ENCODE measurements at regions not wholly inside any gene's neighbourhood (a gene's known extent, or its start where the extent isn't known, plus 50 kb on each side); places are given as distances from the start of the nearest gene placed in this dataset.

GRCh38 chr4:13268165-13268564 is 216.0 kb downstream of the RAB28 start:
- DNase-seq, result no peak
- intact Hi-C loops (cut with DNase I), result no loop called here
- TF ChIP-seq POLR2A (IDR thresholded peaks at IDR 0.05), result no peak
- no peak for TF ChIP-seq CTCF (IDR thresholded peaks at IDR 0.05)
- WGBS, 4 donors, result 75 to 87% (median 86%) methylated on average over 4 of the region's 4 CpGs
- Histone ChIP-seq H3K27me3 (no peaks in the 10 kb centered on the region), H3K9me3 (replicated peaks in 1 of 3) (peaks cover 0 to 4% (median 0%) of the 10 kb centered on the region in 3 donors), H3K36me3 (replicated peaks in 1 of 2) (no peaks in the 10 kb centered on the region), H3K4me1 (replicated peaks in 1 of 2) (no peaks in the 10 kb centered on the region), H3K27ac (no peak overlapping the region), H3K4me3 (no peak overlapping the region)

GRCh38 chr4:13267091-13267490 is 217.0 kb downstream of the RAB28 start:
- Histone ChIP-seq H3K27me3 (no peaks in the 10 kb centered on the region), H3K4me1 (replicated peaks in 1 of 2) (no peaks in the 10 kb centered on the region), H3K4me3 (no peak overlapping the region), H3K9me3 (replicated peaks in 1 of 3) (peaks cover 0 to 4% (median 0%) of the 10 kb centered on the region in 3 donors), H3K36me3 (replicated peaks in 1 of 2) (no peaks in the 10 kb centered on the region), H3K27ac (no peak overlapping the region)
- 72 to 76% (median 75%) methylated on average over 2 of the region's 2 CpGs for WGBS, 4 donors
- TF ChIP-seq POLR2A (IDR thresholded peaks at IDR 0.05) (no peak), CTCF (IDR thresholded peaks at IDR 0.05) (no peak)
- no peak for DNase-seq
- intact Hi-C loops (cut with DNase I), result no loop called here

- Histone ChIP-seq H3K27me3 (no peaks in the 10 kb centered on the region), H3K27ac (no peak overlapping the region), H3K36me3 (replicated peaks in 1 of 2) (no peaks in the 10 kb centered on the region), H3K9me3 (replicated peaks in 1 of 3) (peaks cover 0 to 4% (median 0%) of the 10 kb centered on the region in 3 donors), H3K4me3 (no peak overlapping the region), H3K4me1 (replicated peaks in 1 of 2) (no peaks in the 10 kb centered on the region)
- intact Hi-C loops (cut with DNase I), result no loop called here
- no peak for DNase-seq
- WGBS, 4 donors, result 51 to 82% (median 73%) methylated on average over 3 of the region's 3 CpGs
- TF ChIP-seq POLR2A (IDR thresholded peaks at IDR 0.05) (no peak), CTCF (IDR thresholded peaks at IDR 0.05) (no peak)
Observed at GRCh38 chr4:13266687-13267086, 217.5 kb downstream of the RAB28 start.

- Histone ChIP-seq H3K27me3 (no peaks in the 10 kb centered on the region), H3K9me3 (replicated peaks in 1 of 3) (no peaks in the 10 kb centered on the region), H3K4me1 (replicated peaks in 1 of 2) (no peaks in the 10 kb centered on the region), H3K36me3 (replicated peaks in 1 of 2) (no peaks in the 10 kb centered on the region), H3K27ac (no peak overlapping the region), H3K4me3 (no peak overlapping the region)
- 82 to 89% (median 88%) methylated on average over 4 of the region's 4 CpGs for WGBS, 4 donors
- intact Hi-C loops (cut with DNase I), result no loop called here
- TF ChIP-seq CTCF (IDR thresholded peaks at IDR 0.05), result no peak
- no peak for TF ChIP-seq POLR2A (IDR thresholded peaks at IDR 0.05)
- DNase-seq, result no peak
Observed at GRCh38 chr4:13263967-13264525, 220.1 kb downstream of the RAB28 start.
